Chondrocyte (in vitro differentiated cells): ENCODE measurements at regions not wholly inside any gene's neighbourhood (a gene's known extent, or its start where the extent isn't known, plus 50 kb on each side); places are given as distances from the start of the nearest gene placed in this dataset.

ENCODE experiments used
- DNase-seq: peaks from one replicate; pipeline ENCODE4 v3.0.0; 2021; ENCODE audit warnings: mixed read lengths, low spot score
- H3K27ac Mint-ChIP-seq: one replicate; pipeline ENCODE4 v1.8.0; 2021; ENCODE audit warnings: mild to moderate bottlenecking, moderate library complexity, mixed read lengths; ENCODE audit not compliant: unreplicated experiment
- H3K27me3 Mint-ChIP-seq: 2 replicates; pipeline ENCODE4 v1.8.0; 2021; ENCODE audit warnings: low read depth, mixed read lengths
- H3K36me3 Mint-ChIP-seq: 2 replicates; pipeline ENCODE4 v1.8.0; 2021; ENCODE audit warnings: low read depth, mixed read lengths
- H3K4me1 Mint-ChIP-seq: 2 replicates; pipeline ENCODE4 v1.8.0; 2021; ENCODE audit warnings: low read depth, mild to moderate bottlenecking, mixed read lengths
- H3K4me3 Mint-ChIP-seq: one replicate; pipeline ENCODE4 v1.8.0; 2021; ENCODE audit warnings: mild to moderate bottlenecking, moderate library complexity, mixed read lengths; ENCODE audit not compliant: unreplicated experiment
- H3K9me3 Mint-ChIP-seq: 2 replicates; pipeline ENCODE4 v1.8.0; 2021; ENCODE audit warnings: low read depth, mixed read lengths
- TF ChIP-seq, protein P1 (sequence below): fragments of 200-600 bp; sonication (generic); IDR thresholded peaks from 2 replicates; pipeline ENCODE4 v1.5.0; 2021; ENCODE audit warnings: antibody characterized with exemption, mild to moderate bottlenecking, moderate library complexity

DNA sequence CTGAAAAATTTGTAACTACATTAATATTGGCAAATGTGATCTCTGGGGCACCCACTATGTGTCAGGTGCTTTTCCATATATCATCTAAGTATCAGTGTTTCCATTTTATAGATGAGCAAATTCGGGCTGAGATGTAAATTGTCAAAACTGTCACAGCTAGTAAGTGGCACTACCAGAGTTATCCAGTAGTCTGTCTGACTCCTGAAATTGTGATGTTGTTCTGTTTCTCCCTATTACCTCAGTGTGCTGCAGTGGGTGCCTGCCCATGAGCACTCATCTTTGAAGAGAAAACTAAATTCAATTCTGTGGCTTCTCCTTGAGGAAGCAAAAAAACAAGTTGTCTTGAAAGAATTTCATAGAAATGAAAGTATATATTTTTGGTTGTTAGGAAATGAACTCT is 467.4 kb upstream of the FANCL start:
- no peak overlapping the region for H3K27ac Mint-ChIP-seq
- no peak for DNase-seq
- H3K36me3 Mint-ChIP-seq = no peaks in the 10 kb centered on the region
- no peaks in the 10 kb centered on the region for H3K4me1 Mint-ChIP-seq
- H3K4me3 Mint-ChIP-seq = no peak overlapping the region
- no peaks in the 10 kb centered on the region for H3K9me3 Mint-ChIP-seq
- peaks cover 7% of the 10 kb centered on the region for H3K27me3 Mint-ChIP-seq
- TF ChIP-seq, protein P1, sequence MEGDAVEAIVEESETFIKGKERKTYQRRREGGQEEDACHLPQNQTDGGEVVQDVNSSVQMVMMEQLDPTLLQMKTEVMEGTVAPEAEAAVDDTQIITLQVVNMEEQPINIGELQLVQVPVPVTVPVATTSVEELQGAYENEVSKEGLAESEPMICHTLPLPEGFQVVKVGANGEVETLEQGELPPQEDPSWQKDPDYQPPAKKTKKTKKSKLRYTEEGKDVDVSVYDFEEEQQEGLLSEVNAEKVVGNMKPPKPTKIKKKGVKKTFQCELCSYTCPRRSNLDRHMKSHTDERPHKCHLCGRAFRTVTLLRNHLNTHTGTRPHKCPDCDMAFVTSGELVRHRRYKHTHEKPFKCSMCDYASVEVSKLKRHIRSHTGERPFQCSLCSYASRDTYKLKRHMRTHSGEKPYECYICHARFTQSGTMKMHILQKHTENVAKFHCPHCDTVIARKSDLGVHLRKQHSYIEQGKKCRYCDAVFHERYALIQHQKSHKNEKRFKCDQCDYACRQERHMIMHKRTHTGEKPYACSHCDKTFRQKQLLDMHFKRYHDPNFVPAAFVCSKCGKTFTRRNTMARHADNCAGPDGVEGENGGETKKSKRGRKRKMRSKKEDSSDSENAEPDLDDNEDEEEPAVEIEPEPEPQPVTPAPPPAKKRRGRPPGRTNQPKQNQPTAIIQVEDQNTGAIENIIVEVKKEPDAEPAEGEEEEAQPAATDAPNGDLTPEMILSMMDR = peak; percentile 10

DNA sequence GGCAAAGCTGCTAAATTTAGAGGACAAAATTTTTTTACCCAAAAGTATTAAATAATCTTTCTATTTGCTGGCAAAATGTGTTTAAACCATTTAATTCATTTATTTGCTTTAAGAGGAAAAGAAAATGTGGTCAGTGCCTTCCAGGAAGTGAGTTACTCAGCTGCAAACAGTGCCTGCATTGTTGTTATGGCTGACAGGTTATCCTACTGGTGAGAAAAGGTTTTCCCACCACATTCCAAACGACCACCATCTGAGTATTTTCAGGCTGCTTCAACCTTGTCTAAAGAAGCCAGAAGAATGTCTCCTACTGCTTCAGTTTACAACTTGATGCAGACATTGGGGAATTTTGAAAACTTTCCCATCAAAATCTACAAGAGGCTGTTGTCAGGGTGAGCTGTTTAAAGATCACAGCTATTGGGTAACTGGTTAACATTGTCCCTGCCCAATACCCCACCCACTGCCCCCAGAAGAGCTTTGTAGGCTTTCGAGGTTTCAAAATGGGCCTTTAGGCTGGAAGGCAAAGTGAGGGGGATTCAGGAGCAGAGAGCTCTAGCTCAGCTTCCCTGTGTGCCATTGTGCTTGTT is 461.3 kb upstream of the FANCL start:
- DNase-seq = no peak
- H3K4me1 Mint-ChIP-seq = no peaks in the 10 kb centered on the region
- TF ChIP-seq, protein P1 = no peak
- no peaks in the 10 kb centered on the region for H3K9me3 Mint-ChIP-seq
- H3K27me3 Mint-ChIP-seq = peaks cover 7% of the 10 kb centered on the region
- H3K27ac Mint-ChIP-seq = no peak overlapping the region
- H3K36me3 Mint-ChIP-seq = no peaks in the 10 kb centered on the region
- no peak overlapping the region for H3K4me3 Mint-ChIP-seq

DNA sequence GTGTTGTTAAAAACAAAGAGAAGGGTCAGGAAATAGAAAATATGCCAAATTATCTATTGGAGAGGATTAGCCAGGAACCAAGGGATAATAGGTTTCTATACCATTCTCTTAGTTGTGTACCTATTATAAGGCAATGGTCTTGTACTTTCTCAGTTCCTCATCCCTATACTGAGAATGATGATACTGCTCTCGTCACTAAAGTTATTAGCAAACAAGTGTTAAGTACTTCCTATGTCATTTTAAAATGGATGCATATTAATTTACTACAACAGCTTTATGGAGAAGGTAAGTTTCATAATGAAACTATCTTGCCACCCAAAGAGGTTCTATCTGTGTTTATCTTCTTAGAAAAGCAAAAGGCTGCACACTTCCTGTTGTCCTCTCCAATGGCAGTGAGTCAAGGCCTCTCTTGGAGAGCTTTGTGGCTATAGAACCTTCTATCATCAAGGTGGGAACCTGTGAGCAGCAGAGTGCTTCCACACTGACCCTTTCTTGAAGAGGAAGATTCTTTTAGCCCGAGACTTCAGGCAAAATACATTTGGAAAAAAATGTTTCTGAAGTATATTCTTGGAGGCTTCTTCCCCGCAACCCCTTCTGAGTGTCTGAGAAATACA is 460.7 kb upstream of the FANCL start:
- DNase-seq = no peak
- TF ChIP-seq, protein P1 = no peak
- Mint-ChIP-seq H3K27me3 (peaks cover 8% of the 10 kb centered on the region), H3K4me3 (no peak overlapping the region), H3K4me1 (no peaks in the 10 kb centered on the region), H3K36me3 (no peaks in the 10 kb centered on the region), H3K9me3 (no peaks in the 10 kb centered on the region), H3K27ac (no peak overlapping the region)

DNA sequence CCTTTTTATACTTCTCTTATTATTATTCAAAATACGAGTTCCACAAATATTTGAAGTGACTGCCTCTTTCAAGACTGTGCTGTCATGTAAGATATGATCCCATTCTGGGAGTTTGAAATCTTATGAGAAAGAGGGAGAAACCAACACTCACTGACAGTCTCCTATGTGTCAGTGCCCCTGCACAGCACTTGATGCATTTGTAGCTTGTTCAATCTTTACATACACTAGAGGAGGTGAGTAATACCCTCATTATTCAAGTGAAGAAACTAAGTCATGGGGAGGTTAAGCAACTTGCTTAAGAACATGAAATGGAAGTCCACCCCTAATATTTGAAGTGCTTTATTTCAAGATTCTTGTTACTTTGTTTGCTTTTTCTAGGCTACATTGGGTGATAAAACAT is 459.5 kb upstream of the FANCL start:
- peaks cover 6% of the 10 kb centered on the region for H3K27me3 Mint-ChIP-seq
- TF ChIP-seq, protein P1 = no peak
- no peak for DNase-seq
- no peak overlapping the region for H3K4me3 Mint-ChIP-seq
- H3K4me1 Mint-ChIP-seq = no peaks in the 10 kb centered on the region
- H3K9me3 Mint-ChIP-seq = no peaks in the 10 kb centered on the region
- H3K36me3 Mint-ChIP-seq = no peaks in the 10 kb centered on the region
- H3K27ac Mint-ChIP-seq = no peak overlapping the region

DNA sequence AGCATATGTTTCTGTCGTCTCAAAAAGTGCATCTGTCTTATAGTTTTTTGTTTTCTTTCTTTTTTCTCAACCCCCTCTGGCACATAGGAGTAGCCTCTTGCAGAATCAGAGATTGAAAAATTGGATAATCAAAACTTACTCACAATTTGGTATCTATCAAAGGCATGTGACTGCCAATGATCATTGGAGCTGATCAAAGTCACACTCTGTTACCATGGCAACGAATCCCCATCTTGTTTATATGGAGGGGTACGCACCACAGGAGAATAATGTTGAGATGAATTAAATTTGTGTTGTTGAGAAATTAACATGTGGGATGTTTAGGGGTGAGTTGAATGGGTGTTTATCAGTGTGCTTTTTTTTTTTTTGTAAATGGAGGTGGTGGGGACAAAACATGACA is 458.3 kb upstream of the FANCL start:
- Mint-ChIP-seq H3K4me3 (no peak overlapping the region), H3K36me3 (no peaks in the 10 kb centered on the region), H3K4me1 (no peaks in the 10 kb centered on the region), H3K27me3 (peaks cover 9% of the 10 kb centered on the region), H3K27ac (no peak overlapping the region), H3K9me3 (no peaks in the 10 kb centered on the region)
- no peak for DNase-seq
- TF ChIP-seq, protein P1 = no peak
